ENCODE measurements at regions not wholly inside any gene's neighbourhood (a gene's known extent, or its start where the extent isn't known, plus 50 kb on each side); places are given as distances from the start of the nearest gene placed in this dataset.

DNA sequence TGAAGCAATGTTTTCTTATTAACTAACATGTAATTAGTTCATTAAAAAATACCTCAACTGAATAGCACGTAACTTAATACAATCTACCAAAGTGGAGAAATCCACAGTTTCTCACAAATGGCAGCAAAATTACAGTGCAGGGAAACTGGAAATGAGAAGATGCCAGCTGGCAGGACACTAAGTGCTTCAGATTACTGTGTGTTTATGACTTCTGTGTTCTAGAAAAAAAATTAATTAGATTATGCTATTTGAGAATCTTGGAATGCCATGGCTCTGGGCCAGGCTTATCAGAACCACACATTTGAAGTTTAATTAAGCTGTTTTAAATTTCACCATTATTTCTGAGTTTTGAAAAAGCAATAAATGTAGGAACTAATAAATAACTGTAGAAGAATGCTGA is 357.6 kb downstream of the TGFB2 start:
- DNase-seq (ENCODE audit: low spot score): no peak
- CTCF ChIA-PET (ENCODE audit: unreplicated experiment): no interaction called here
- Histone ChIP-seq H3K79me2 (ENCODE audit: insufficient read depth, low read depth, low read length) (no peaks in the 10 kb centered on the region), H2AFZ (ENCODE audit: low read length) (no peak overlapping the region), H3K9me3 (ENCODE audit: low read length) (no peaks in the 10 kb centered on the region), H3K9me2 (ENCODE audit: insufficient read depth, low read length) (no peaks in the 10 kb centered on the region), H3K4me3 (ENCODE audit: low read depth, low read length, poor library complexity, severe bottlenecking) (no peak overlapping the region), H3K27ac (ENCODE audit: low read depth, low read length, poor library complexity, severe bottlenecking) (no peak overlapping the region), H3K4me2 (ENCODE audit: low read length) (no peak overlapping the region), H4K20me1 (ENCODE audit: insufficient read depth, low read length) (no peaks in the 10 kb centered on the region), H3K36me3 (ENCODE audit: insufficient read depth, low read length) (no peaks in the 10 kb centered on the region), H3K4me1 (ENCODE audit: insufficient read depth, low read length, poor library complexity, severe bottlenecking) (no peaks in the 10 kb centered on the region)
- intact Hi-C loops (cut with micrococcal nuclease; ENCODE audit: unreplicated experiment): no loop called here
- POLR2A ChIA-PET: interaction anchor here (1.1 to 1.2 kb wide), 2 partner anchors 12 to 25 kb away, joined by 4 read pairs; no protein-coding TSS in a partner anchor
- BruUV-seq (replicated peaks): no TSS peak
- TF ChIP-seq EZH2phosphoT487 (IDR thresholded peaks at IDR 0.05; ENCODE audit: borderline replicate concordance, low read depth, low read length): no peak
- TF ChIP-seq, protein P1, sequence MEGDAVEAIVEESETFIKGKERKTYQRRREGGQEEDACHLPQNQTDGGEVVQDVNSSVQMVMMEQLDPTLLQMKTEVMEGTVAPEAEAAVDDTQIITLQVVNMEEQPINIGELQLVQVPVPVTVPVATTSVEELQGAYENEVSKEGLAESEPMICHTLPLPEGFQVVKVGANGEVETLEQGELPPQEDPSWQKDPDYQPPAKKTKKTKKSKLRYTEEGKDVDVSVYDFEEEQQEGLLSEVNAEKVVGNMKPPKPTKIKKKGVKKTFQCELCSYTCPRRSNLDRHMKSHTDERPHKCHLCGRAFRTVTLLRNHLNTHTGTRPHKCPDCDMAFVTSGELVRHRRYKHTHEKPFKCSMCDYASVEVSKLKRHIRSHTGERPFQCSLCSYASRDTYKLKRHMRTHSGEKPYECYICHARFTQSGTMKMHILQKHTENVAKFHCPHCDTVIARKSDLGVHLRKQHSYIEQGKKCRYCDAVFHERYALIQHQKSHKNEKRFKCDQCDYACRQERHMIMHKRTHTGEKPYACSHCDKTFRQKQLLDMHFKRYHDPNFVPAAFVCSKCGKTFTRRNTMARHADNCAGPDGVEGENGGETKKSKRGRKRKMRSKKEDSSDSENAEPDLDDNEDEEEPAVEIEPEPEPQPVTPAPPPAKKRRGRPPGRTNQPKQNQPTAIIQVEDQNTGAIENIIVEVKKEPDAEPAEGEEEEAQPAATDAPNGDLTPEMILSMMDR (conservative IDR thresholded peaks at IDR 0.05; ENCODE audit: low read length): no peak

DNA sequence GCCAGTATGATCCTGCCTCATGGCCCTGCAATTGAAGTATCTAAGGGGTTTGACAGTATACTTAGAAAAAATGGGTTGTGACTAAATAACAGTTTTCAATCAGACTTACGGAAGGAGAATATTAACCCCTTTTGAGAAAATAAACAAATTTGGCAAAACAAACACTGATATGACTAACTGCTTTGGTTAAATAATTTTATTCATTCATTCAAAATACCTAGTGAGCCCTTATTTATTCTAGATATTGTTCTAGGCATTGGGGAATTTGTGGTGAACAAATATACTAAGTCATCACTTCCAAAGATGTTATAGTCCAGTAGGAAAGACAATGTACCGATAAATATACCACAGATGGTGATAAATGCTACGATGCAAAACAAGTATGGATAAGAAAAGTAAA is 358.7 kb downstream of the TGFB2 start:
- Histone ChIP-seq H3K4me2 (ENCODE audit: low read length) (no peak overlapping the region), H3K9me2 (ENCODE audit: insufficient read depth, low read length) (no peaks in the 10 kb centered on the region), H3K4me3 (ENCODE audit: low read depth, low read length, poor library complexity, severe bottlenecking) (no peak overlapping the region), H3K4me1 (ENCODE audit: insufficient read depth, low read length, poor library complexity, severe bottlenecking) (no peaks in the 10 kb centered on the region), H4K20me1 (ENCODE audit: insufficient read depth, low read length) (no peaks in the 10 kb centered on the region), H3K36me3 (ENCODE audit: insufficient read depth, low read length) (no peaks in the 10 kb centered on the region), H2AFZ (ENCODE audit: low read length) (no peak overlapping the region), H3K27ac (ENCODE audit: low read depth, low read length, poor library complexity, severe bottlenecking) (no peak overlapping the region), H3K9me3 (ENCODE audit: low read length) (no peaks in the 10 kb centered on the region), H3K79me2 (ENCODE audit: insufficient read depth, low read depth, low read length) (no peaks in the 10 kb centered on the region)
- no TSS peak for BruUV-seq (replicated peaks)
- no peak for DNase-seq (ENCODE audit: low spot score)
- intact Hi-C loops (cut with micrococcal nuclease; ENCODE audit: unreplicated experiment): no loop called here
- ChIA-PET CTCF (ENCODE audit: unreplicated experiment) (no interaction called here), POLR2A (interaction anchor here (1.2 kb wide), 1 partner anchor 24 kb away, joined by 4 read pairs; no protein-coding TSS in a partner anchor)
- TF ChIP-seq EZH2phosphoT487 (IDR thresholded peaks at IDR 0.05; ENCODE audit: borderline replicate concordance, low read depth, low read length): no peak
- TF ChIP-seq, protein P1 (conservative IDR thresholded peaks at IDR 0.05; ENCODE audit: low read length): no peak

GRCh38 chr1:218705391-218705790 is 360.3 kb downstream of the TGFB2 start:
- Histone ChIP-seq H3K36me3 (ENCODE audit: insufficient read depth, low read length) (no peaks in the 10 kb centered on the region), H3K4me2 (ENCODE audit: low read length) (no peak overlapping the region), H3K9me2 (ENCODE audit: insufficient read depth, low read length) (no peaks in the 10 kb centered on the region), H3K27ac (ENCODE audit: low read depth, low read length, poor library complexity, severe bottlenecking) (no peak overlapping the region), H3K79me2 (ENCODE audit: insufficient read depth, low read depth, low read length) (no peaks in the 10 kb centered on the region), H3K9me3 (ENCODE audit: low read length) (no peaks in the 10 kb centered on the region), H3K4me3 (ENCODE audit: low read depth, low read length, poor library complexity, severe bottlenecking) (no peak overlapping the region), H3K4me1 (ENCODE audit: insufficient read depth, low read length, poor library complexity, severe bottlenecking) (no peaks in the 10 kb centered on the region), H4K20me1 (ENCODE audit: insufficient read depth, low read length) (no peaks in the 10 kb centered on the region), H2AFZ (ENCODE audit: low read length) (no peak overlapping the region)
- no TSS peak for BruUV-seq (replicated peaks)
- POLR2A ChIA-PET: no interaction called here
- TF ChIP-seq, protein P1 (conservative IDR thresholded peaks at IDR 0.05; ENCODE audit: low read length): no peak
- TF ChIP-seq EZH2phosphoT487 (IDR thresholded peaks at IDR 0.05; ENCODE audit: borderline replicate concordance, low read depth, low read length): no peak
- DNase-seq (ENCODE audit: low spot score): no peak
- CTCF ChIA-PET (ENCODE audit: unreplicated experiment): no interaction called here
- intact Hi-C loops (cut with micrococcal nuclease; ENCODE audit: unreplicated experiment): no loop called here

All from OCI-LY7 (cell line).